IPS DF 19.7 (cell line): ENCODE measurements at regions not wholly inside any gene's neighbourhood (a gene's known extent, or its start where the extent isn't known, plus 50 kb on each side); places are given as distances from the start of the nearest gene placed in this dataset.

Source experiments
- DNase-seq: peaks from one replicate; pipeline ENCODE4 v3.0.0-alpha.2; 2013; ENCODE audit warnings: low read depth, low spot score

DNA sequence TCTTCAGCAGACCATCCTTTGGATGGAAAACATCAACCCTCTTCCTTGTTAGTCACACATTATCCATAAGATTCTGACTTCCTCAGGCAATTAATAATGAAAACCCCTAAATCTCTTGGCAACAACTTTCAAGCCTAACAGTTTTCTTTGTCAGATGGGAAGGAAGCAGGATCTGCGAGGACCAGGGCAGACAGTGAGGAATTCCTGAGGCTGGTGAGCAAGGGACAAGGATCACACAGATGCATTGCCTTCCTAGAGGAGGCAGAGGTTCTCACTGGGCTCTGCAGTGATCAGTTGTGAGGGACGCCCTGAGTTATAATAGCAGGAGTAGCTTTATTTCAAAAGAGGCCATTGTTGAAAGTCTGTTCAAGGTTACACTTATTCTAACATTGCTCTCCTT lies 195.4 kb downstream of the SLIT2 start:
- no peak for DNase-seq

DNA sequence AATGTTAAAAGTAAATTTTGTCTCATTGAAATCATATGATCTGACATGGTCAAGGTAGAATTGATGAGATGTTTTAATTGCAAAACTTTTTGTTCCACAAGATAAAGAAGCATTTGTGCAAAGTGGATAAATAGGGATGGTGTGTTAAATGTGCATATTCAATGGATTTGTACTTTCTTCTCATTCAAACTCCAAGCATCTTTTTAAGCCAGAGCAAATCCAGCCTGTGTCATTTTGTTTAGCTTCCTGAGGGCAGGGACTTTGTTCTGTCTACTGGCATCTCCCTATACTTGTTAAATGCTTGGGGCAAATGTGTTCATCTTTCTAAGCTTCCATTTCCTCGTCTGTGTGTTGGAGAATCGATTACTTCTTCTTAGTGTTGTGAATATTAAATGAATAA lies 200.3 kb downstream of the SLIT2 start:
- DNase-seq = no peak

DNA sequence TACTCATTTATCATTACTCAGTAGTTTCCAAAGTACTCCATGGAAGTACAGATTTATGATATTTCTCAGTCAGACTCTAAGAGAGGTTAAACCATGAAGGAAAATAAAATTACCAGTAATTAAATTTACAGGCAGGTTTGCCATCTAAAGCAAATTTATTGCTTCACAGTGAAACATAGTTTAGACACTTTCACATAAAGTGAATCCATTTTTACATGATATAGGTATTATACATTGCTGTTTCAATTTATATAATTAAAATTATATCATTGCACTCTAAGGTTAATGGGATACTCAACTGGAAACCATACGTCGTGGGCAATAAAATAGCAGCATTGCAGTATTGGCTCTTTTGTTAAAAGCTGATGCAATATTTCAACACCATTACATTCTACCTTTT lies 202.8 kb downstream of the SLIT2 start:
- DNase-seq = no peak

DNA sequence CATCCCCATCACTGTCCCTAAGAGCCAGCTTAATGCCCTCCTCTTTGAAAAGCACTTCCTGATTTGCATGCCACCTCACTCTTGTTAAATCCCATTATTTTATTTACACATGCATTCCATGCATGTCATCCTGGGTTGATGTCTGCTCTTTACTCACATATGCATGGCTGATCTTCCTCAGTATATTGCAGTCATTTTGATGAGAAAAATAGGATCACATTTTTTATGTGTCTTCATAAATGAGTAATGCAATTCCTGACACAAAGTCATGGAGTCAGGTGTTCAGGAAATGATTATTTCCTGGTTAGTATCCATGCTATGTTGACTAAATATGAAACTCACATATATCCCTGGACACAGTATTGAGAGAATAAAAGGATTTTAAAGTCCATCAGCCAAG lies 204.7 kb downstream of the SLIT2 start:
- no peak for DNase-seq

DNA sequence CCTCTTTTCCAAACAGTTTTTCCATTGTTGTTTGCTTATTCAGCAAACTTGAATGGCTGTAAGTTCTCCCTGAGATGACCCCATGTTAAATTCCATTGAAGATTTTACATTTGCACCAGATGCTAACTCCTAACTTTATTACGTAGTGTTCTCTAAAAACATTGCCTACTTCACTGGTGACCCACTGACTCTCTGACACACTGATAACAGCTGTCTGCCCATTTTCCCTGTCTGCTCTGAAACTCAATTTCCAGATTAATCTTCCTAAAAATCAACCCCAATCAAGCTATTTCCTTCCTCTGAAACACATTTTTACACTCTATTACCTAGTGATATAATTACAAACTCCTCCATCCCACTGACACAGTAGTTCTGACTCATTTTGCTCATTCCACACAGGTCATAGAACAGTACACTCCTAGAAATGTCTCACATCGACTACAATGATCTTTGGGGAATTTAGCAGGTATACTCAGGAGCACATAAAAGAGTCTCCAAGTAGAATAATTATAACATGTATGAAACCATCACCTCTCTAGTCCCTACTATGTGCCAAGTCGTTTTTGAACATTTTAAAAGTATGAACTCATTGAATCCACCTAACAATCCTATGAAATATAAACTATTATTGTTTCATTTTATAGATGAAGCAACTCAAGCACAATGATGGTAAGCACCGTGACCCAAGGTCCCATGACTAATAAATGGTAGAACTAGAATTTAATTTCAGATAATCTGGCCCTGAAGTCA lies 210.9 kb downstream of the SLIT2 start:
- no peak for DNase-seq

DNA sequence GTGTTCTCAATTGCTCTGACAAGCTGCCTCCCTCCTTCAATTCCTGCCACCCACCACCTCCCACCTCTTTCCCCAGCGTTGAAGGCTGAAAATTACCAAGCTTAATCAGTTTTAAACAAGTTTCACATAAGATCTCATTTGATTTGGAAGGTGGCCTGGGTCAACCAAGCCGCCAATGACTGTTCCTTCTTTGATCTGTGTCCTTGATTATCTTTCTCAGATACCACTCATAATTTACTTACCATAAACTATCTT lies 211.4 kb downstream of the SLIT2 start:
- DNase-seq = no peak

DNA sequence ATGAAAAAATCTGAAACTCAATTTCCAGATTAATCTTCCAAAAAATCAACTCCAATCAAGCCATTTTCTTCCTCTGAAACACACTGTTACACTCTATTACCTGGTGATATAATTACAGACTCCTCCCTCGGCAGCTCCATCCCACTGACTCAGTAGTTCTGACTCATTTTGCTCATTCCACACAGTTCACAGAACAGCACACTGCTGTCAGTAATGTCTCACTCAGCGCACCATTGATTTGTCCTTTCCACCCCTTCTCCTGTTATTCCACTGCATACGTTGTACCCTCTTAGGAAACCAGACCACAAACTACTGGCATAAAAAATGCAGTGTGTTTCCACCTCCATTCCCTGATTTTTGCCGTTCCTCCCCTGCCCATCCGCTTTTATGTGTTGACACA lies 212.7 kb downstream of the SLIT2 start:
- DNase-seq = no peak

DNA sequence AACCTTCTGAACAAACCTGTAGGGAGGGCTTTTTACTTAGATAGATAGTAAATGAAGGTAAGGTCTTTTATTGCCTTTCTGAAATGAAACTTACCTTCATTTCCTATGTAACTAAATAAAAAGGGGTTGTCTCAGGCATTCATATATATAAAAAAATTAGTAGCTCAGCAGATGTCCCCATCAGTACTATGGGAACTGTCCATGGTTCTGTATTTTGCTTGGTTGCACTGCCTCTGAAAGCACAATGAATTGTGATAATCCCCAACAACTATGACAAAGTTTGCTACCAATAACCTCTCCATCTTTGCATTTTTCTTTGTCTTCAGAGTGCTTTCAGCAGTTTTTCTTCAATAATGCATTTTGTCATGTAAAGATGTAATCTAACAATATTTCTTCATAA lies 222.4 kb downstream of the SLIT2 start:
- no peak for DNase-seq

DNA sequence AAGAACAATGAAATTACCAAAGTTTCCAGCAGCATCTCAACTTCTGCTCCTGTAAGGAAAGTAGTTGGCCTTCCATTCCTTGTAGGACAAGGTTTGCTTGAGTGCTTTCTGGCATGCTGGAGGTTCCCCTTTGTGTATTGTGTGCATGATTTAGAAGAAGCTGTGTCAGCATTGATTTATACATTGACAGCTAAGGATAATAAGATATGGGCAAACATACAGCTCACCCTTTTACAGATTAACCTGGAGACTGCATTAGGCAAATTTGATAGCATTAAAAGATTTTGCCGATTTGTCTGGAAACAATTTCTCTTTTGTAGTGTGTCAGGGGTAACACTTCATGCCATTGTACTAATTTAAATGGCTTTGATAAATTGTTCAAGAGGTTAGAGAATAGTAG lies 221.8 kb upstream of the PACRGL start:
- DNase-seq = no peak

DNA sequence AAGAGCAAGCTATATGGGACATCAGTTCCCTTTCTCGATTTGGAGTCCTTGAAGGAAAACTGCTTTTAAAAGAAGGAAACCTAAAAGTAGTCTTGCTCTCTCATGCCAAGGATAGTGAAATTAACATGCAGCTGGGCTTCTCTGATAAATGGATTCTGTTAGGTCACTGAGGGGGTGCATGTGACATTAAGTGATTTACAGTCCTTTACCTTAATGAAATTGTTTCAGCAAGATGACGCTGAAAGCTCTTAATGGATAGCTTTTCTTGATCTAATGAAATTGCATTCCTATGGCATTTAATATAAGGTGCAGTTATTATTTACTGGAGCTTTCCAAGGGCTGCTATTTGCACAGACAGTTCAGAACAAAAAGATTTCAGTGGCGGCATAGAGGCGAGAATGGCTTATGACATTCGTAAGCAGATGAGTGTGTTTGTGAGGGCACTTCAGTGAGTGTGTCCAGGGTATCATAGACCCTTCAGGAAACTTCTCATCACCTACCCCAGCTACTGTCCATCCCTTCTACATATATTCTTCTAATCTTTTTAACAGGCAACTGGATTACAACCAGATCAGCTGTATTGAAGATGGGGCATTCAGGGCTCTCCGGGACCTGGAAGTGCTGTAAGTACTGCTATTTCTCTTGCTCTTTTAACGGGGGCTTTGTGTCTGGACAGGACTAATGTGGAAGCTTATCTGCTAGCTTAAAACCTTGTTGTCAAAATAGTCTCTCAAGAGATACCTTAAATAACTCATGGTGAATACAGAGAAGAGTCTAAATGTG lies 219.9 kb upstream of the PACRGL start:
- DNase-seq = no peak

DNA sequence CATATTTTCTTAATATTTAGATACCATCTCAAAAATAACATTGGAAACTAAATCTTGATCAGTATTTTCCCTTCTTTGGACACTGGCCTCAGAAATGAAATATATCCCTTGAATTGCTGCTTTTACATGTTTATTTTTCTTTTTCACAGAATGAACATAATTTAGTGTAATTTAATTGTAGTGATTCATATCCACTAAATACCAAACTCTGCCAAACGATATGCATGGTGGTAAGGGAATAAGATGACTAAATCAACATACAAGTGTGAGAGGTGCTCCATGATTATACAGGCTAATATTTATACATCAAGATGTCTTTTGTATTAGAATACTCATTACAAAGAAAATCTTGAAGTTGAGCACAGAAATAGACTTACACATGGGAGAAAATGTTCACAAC lies 216.8 kb upstream of the PACRGL start:
- no peak for DNase-seq

DNA sequence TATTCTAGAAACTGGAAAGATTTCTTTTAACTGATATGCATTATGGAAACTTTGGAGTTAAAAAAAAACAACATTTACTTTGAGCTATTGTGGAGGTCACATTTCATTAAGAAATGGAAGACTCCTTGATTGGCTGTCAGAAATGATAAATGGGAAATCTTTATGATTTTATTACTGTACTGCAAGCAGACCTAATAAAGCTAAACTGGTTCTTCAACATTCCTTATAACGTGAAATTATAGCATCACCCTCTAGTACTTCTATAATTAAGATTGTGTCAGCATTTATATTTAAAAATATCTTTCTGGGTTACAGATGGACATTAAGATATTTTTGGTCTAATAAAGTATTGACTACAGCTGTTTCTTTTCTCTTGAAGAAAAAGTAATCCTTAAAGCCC lies 213.8 kb upstream of the PACRGL start:
- DNase-seq = no peak

DNA sequence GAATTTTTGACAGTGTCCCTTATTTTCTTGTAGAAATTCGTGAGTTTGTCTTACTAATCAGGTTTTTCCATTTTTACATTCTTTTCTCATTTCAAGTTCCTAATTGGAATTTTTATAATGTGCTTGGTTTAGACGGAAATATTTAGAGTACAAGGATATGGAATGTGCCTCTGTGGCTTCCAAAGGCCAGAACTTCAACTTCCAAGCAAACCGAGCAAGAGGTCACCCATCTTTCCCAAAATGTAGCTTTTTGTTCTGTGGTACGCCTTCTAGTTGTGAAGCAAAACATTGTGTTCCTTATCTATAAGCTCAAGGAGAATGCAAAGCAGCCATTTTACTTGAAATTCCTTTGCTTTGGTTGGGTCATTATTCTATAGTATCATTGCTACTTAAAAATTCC lies 212.8 kb upstream of the PACRGL start:
- no peak for DNase-seq

DNA sequence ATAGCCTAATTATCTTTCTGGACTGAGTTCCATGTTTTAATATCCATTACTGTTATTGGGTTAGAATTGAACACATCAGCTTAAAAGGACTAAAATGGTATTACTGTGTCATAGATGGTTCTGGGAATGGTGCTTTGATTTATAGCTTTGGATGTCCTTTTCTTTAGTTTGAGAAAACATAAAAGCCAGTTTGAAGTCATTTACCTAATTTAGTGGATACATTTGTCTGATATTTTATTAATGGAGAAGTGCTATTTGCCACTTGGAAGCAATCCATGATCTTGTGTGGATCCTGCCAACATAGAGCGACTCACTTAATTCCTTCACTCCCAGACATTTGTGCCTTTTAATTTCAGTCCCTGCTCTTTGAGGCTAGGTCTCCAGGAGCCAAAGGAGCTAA lies 212.4 kb upstream of the PACRGL start:
- no peak for DNase-seq

DNA sequence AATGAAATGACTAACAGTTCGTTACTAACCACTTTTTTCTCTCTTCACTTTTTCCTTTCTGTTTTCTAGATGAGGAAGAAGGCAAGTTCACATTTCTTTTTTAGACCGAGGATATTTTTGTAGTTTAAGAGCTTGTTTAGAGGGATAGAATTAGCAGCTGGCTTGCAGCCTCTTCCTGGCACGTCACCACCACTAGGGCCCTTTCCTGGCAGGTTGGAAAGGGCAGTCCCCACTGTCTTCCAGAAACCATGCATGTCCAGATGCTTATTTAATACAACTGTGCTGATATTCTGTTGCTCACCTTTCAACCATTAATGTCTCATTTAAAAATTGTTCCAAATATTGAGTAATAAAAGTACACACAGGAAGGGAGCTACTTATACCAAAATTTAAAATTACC lies 209.5 kb upstream of the PACRGL start:
- no peak for DNase-seq

DNA sequence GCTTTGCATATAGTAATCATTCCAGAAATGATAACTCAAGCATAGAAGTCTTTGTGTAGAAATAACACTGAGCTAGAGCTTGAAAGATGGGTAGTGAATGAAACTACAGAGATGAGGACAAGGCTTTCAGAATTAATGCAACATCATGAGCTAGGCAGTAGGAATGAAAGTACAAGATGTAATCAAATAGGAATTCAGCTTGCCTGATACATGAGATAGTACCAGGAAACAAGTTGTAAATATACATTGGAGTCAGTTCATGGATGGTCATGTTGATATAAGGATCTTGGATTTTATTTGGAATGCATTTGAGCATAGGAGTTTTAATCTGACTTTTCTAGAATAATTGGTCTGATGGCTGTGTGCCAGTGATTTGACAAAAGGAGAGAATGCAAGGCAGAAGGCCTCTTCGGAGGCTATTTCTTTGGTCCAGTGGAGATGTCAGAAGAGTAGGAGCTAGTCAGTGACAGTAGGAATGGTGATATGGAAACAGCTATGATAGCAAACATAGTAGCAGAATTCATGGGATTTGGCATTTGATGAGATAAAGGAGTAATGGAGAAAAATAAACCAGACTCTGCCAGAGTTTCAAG lies 206.4 kb upstream of the PACRGL start:
- DNase-seq = no peak

DNA sequence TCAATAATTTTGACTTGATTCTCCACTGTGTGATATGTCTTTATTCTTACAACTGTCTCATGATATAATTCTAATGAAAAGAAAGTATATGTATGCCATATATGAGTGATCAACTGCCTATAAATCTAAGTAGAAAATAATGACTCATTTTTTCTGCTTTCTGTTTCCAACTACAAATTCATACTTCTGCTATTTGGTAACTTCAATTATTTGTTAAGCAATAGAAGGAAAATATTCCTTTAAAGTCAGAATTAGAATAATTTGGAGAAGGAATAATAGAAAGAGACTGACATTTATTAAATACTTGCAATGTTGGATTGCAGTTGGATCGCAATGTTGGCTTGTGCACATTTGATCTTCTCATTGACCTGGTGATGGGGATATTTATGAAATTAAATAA lies 204.2 kb upstream of the PACRGL start:
- DNase-seq = no peak

DNA sequence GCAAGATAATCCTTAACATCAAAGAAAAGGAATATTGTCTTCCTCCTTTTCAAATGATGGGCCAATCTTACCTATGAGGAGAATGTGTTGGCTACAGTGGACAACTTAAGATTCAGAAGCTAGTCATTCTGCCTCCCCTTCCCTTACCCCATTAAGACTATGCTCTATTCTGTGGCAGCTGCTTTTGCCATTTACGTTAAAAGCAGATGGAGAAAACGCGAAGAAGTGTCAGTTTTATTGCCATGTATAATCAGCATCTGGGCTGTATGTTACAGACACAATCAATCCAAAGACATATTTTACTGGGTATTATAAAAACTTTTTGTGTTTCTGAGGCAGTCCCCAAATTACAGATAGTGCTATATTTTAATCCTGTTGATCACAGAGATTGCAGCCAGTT lies 196.1 kb upstream of the PACRGL start:
- no peak for DNase-seq

DNA sequence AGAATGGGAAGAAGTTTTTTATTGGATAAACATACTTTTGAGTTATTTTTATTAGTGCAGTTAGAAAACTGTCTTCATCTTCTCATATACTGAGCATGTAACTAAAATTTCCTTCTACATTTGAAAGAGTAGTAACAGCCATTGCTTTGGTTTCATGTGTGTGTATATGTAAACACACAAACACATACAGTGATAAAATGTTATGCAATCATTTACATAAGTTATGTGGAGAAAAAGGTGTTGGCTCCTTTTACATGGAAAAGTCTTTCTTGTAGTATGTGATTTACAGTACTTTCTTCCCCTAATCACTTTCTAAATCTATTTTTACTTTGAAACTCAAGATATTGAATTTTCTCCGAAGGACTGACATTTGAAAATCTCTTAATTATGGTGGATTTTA lies 194.3 kb upstream of the PACRGL start:
- no peak for DNase-seq

DNA sequence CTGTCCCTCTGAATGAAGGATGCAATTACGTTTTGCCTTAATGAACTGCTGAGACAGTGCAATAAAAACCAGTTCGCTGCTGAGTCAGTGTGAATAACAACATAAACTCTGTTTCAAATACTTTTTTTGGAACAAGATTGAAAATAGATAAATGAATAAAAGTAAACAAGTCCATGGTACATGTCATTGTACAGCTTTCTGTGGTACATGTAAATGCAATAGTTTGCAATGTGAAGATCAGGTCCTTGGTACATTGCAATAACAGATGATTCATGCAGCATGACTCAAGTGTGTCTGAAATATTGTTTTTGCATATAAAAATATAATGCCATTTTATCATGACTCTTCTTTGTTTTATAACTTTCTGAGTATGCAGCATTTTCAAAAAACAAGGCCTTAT lies 193.4 kb upstream of the PACRGL start:
- DNase-seq = no peak

DNA sequence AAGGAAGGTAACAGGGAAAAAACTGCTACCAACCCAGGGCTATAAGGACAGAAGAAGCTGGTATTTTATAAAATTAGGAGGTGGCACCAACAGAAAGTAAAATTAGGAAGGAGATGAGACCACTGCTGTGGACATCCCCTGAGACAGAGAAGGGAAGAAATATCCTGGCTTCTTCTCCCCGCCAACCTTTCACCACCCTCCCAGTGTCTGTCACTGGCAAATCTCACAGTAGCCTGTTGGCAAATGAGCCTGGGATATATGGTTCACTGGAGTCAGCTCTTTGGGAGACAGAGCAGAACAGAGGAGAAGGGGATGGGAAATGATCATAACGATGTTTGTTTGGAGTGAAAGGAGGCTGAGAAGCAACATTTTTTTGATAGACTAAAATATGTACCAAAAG lies 190.9 kb upstream of the PACRGL start:
- DNase-seq = no peak

DNA sequence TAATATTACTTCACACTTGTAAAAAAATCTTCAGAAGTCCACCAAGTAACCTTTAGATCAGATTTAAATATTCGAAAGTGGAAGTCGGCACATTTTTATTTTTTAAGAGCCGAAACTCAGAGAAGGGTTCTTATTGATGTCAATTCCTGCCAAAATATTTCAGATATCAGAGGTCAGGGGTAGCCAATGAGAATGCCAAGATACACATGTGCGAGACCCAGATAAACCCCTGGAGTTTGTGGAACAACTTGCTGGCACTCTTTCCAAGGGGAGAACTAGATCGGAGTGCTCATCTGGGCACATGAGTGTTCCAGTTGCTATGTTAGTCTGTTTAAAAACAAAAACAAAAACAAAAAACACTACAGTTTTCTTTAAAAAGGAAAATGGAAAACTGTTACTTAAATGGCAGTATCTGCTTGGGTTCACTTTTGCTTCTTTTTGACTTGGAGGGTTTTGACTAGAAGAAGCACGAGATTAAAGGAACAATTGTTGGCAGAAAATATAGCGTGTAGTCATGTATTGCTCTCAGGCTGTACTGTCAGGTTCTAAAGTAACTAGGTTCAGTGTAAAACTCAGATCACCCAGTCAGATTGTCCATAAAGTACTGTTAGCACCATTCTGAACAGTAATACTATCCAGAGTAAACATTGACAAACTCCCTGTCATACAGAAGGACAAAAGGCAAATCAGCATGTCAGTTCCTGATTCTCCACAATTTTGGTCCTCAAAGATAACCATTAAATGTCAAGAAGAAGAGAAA lies 188.0 kb upstream of the PACRGL start:
- DNase-seq = no peak

DNA sequence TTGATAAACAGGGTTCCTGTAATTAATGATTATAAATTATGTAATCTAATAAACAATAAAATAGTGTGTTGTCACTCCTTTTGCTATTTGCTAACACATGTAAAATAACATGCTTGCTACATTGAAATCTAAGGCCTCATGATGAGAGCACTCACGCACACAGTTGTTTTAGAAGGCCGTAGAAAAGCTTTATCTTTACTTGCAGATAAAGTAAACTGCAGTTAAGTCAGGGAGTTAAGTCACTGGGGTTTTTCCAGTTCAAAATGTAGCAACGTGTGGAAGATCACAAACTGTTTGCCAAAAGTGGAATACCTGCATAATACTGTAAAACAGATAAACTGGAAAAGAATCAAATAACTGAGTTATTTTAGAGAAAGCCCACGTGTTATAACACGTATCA lies 187.3 kb upstream of the PACRGL start:
- DNase-seq = no peak
